HCT116 (cell line): ENCODE measurements at regions not wholly inside any gene's neighbourhood (a gene's known extent, or its start where the extent isn't known, plus 50 kb on each side); places are given as distances from the start of the nearest gene placed in this dataset.

Experiments
- CEBPB ChIP-seq: IDR thresholded peaks from 2 replicates; pipeline ENCODE4 v1.6.1; 2012; ENCODE audit warnings: low read depth
- CTCF ChIP-seq, 3 experiments: fragments of 200-600 bp in 1 of 3; sonication (generic) in 1 of 3; IDR thresholded peaks in 2 of 3; conservative IDR thresholded peaks in 1 of 3; 2 replicates each; pipeline ENCODE4 v1.5.1; 2012 to 2017; ENCODE audit warnings: low read depth in 2 of 3, low read length in 2 of 3, antibody characterized with exemption in 1 of 3, borderline replicate concordance in 1 of 3, control low read depth in 1 of 3, mild to moderate bottlenecking in 1 of 3, mixed read lengths in 1 of 3, mixed run types in 1 of 3, moderate library complexity in 1 of 3; ENCODE audit not compliant: insufficient read depth in 1 of 3
- ELF1 ChIP-seq: IDR thresholded peaks from 2 replicates; pipeline ENCODE4 v1.6.1; 2012; ENCODE audit warnings: low read depth, borderline replicate concordance
- EZH2 ChIP-seq: fragments of 200-600 bp; sonication (generic); IDR thresholded peaks from 2 replicates; pipeline ENCODE4 v1.6.1; 2017; ENCODE audit warnings: antibody characterized with exemption, mixed run types
- POLR2A ChIP-seq: IDR thresholded peaks from 2 replicates; pipeline ENCODE4 v1.7.0; 2011; ENCODE audit warnings: borderline replicate concordance; ENCODE audit not compliant: insufficient read depth, insufficient read length; ENCODE audit errors: extremely low read depth
- POLR2AphosphoS5 ChIP-seq: IDR thresholded peaks from 2 replicates; pipeline ENCODE4 v1.6.1; 2011; ENCODE audit warnings: mild to moderate bottlenecking, low read depth, low read length, moderate library complexity
- RAD21 ChIP-seq: IDR thresholded peaks from 2 replicates; pipeline ENCODE4 v1.6.1; 2012; ENCODE audit warnings: low read depth, mild to moderate bottlenecking
- SRF ChIP-seq: IDR thresholded peaks from 2 replicates; pipeline ENCODE4 v1.6.1; 2012; ENCODE audit warnings: low read depth
- TCF7L2 ChIP-seq: IDR thresholded peaks from 2 replicates; pipeline ENCODE4 v1.7.0; 2011; ENCODE audit warnings: borderline replicate concordance, inconsistent platforms; ENCODE audit not compliant: insufficient read depth, insufficient read length; ENCODE audit errors: extremely low read depth
- YY1 ChIP-seq: IDR thresholded peaks from 2 replicates; pipeline ENCODE4 v1.6.1; 2011; ENCODE audit warnings: low read length, low read depth, moderate library complexity, mild to moderate bottlenecking; ENCODE audit not compliant: insufficient replicate concordance; ENCODE audit errors: extremely low read depth
- ZNF274 ChIP-seq: fragments of 200-500 bp; sonication (Bioruptor generic); IDR thresholded peaks from 2 replicates; pipeline ENCODE4 v1.6.1; 2014; ENCODE audit warnings: mild to moderate bottlenecking, low read depth, low read length, inconsistent platforms
- TF ChIP-seq, protein P1 (sequence below): IDR thresholded peaks from 2 replicates; pipeline ENCODE4 v1.6.1; 2012; ENCODE audit warnings: low read depth
- TF ChIP-seq, protein P2 (sequence below): IDR thresholded peaks from 2 replicates; pipeline ENCODE4 v1.6.1; 2012

DNA sequence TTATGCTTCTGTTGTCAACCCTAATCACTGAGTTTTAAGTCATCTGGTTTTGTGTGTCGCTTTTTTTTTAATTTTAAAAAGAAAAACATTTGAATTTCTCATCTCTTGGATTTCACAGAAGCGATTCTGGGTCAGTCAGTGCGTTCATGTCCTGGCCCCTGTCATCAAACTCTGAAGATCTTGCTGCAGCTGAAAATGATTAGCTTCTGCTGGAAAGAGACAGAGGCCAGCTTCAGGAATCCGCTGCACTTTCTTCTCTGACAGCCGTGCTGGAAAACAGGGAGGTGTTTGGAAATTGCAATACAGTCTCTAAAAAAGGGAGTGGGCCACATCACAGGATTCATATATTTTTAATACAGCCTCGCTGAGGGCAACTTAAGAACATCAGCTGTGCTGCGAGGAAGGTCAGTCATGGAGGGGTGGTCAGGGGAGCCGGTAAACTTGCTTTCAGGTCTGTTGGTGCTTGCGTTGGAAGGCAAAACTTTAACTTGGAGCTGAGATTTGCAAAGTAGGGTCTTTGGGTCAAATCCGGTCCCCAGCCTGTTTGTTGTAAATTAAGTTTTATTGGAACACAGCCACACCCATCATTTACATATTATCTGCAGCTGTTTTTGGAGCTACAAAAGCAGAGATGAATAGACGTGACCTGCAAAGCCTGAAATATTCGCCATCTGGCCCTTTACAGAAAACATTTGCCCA lies 190.8 kb downstream of the AACS start:
- TF ChIP-seq POLR2AphosphoS5, result no peak
- no peak for TF ChIP-seq TCF7L2
- no peak for TF ChIP-seq CTCF (IDR thresholded peaks at IDR 0.05 in 2 of 3, conservative IDR thresholded peaks at IDR 0.05 in 1 of 3; ENCODE audit: borderline replicate concordance in 1 of 3, insufficient read depth in 1 of 3, low read depth in 2 of 3, low read length in 2 of 3)
- no peak for TF ChIP-seq RAD21
- TF ChIP-seq ZNF274, result no peak
- TF ChIP-seq CEBPB, result no peak
- no peak for TF ChIP-seq SRF
- TF ChIP-seq POLR2A, result no peak
- no peak for TF ChIP-seq ELF1
- TF ChIP-seq, protein P1, sequence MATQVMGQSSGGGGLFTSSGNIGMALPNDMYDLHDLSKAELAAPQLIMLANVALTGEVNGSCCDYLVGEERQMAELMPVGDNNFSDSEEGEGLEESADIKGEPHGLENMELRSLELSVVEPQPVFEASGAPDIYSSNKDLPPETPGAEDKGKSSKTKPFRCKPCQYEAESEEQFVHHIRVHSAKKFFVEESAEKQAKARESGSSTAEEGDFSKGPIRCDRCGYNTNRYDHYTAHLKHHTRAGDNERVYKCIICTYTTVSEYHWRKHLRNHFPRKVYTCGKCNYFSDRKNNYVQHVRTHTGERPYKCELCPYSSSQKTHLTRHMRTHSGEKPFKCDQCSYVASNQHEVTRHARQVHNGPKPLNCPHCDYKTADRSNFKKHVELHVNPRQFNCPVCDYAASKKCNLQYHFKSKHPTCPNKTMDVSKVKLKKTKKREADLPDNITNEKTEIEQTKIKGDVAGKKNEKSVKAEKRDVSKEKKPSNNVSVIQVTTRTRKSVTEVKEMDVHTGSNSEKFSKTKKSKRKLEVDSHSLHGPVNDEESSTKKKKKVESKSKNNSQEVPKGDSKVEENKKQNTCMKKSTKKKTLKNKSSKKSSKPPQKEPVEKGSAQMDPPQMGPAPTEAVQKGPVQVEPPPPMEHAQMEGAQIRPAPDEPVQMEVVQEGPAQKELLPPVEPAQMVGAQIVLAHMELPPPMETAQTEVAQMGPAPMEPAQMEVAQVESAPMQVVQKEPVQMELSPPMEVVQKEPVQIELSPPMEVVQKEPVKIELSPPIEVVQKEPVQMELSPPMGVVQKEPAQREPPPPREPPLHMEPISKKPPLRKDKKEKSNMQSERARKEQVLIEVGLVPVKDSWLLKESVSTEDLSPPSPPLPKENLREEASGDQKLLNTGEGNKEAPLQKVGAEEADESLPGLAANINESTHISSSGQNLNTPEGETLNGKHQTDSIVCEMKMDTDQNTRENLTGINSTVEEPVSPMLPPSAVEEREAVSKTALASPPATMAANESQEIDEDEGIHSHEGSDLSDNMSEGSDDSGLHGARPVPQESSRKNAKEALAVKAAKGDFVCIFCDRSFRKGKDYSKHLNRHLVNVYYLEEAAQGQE, result no peak
- TF ChIP-seq EZH2, result no peak
- TF ChIP-seq, protein P2, sequence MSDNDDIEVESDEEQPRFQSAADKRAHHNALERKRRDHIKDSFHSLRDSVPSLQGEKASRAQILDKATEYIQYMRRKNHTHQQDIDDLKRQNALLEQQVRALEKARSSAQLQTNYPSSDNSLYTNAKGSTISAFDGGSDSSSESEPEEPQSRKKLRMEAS, result no peak
- no peak for TF ChIP-seq YY1
